ENCODE measurements at regions not wholly inside any gene's neighbourhood (a gene's known extent, or its start where the extent isn't known, plus 50 kb on each side); places are given as distances from the start of the nearest gene placed in this dataset.

DNA sequence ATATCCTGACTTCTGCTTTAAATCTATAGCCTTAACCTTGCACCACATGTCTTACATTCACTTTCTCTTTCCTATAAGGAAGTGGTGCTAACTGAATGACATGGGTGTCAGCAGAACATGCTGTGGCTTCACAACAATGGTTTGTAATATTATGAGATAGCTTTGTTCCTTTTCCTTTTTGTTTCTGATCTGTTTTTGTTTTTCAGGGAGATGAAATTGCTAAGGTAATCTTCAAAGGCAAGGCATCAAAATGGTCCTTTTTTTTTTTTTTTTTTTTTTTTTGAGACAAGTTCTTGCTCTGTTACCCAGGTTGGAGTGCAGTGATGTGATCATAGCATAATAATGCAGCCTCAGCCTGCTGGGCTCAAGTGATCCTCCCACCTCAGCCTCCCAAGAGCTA lies 53.6 kb upstream of the RANBP6 start:
- Histone ChIP-seq H3K18ac (ENCODE audit: extremely low read depth, low read length) (no peak overlapping the region), H2BK120ac (replicated peaks; ENCODE audit: low read depth, low read length) (no peak overlapping the region), H3K14ac (ENCODE audit: insufficient read length) (no peak overlapping the region), H3K79me1 (ENCODE audit: low read depth, low read length) (no peaks in the 10 kb centered on the region), H3K4me1 (replicated peaks in 1 of 4; ENCODE audit: control insufficient read depth in 3 of 4, insufficient read depth in 4 of 4, low read length in 3 of 4) (no peaks in the 10 kb centered on the region), H2BK12ac (ENCODE audit: low read depth, low read length) (no peak overlapping the region), H4K5ac (ENCODE audit: insufficient read length, low read depth, low read length) (no peak overlapping the region), H3K56ac (replicated peaks; ENCODE audit: insufficient read length, low read depth, low read length) (no peak overlapping the region), H3K9ac (replicated peaks in 1 of 4; ENCODE audit: extremely low read depth in 1 of 4, low read depth in 3 of 4, low read length in 3 of 4) (no peak overlapping the region), H2AK5ac (ENCODE audit: low read depth, low read length) (no peak overlapping the region), H2BK20ac (ENCODE audit: low read length) (no peak overlapping the region), H3K4me2 (ENCODE audit: insufficient read depth in 1 of 2, low read depth in 2 of 2, low read length in 2 of 2) (no peak overlapping the region), H2BK15ac (ENCODE audit: low read length) (no peak overlapping the region), H3K36me3 (ENCODE audit: control insufficient read depth in 2 of 4, insufficient read depth in 4 of 4, low read length in 3 of 4) (no peaks in the 10 kb centered on the region), H3K4ac (replicated peaks; ENCODE audit: insufficient read length, low read depth, low read length) (no peak overlapping the region), H4K20me1 (replicated peaks in 1 of 2; ENCODE audit: control insufficient read depth in 1 of 2, insufficient read depth in 2 of 2, low read length in 2 of 2) (no peaks in the 10 kb centered on the region), H3K23me2 (ENCODE audit: low read depth, low read length) (no peaks in the 10 kb centered on the region), H3K79me2 (ENCODE audit: control insufficient read depth in 1 of 2, insufficient read depth in 2 of 2, low read length in 2 of 2) (no peaks in the 10 kb centered on the region), H2AFZ (ENCODE audit: low read length) (no peak overlapping the region), H3K27me3 (replicated peaks in 1 of 4; ENCODE audit: control insufficient read depth in 3 of 4, extremely low read depth in 1 of 4, insufficient read depth in 3 of 4, low read length in 3 of 4) (no peaks in the 10 kb centered on the region), H3K4me3 (ENCODE audit: extremely low read depth in 1 of 4, insufficient read depth in 2 of 4, low read depth in 3 of 4, low read length in 4 of 4) (no peak overlapping the region), H4K91ac (replicated peaks; ENCODE audit: insufficient read length, low read length) (no peak overlapping the region), H3K23ac (ENCODE audit: insufficient read length) (no peak overlapping the region), H3K27ac (ENCODE audit: low read depth, low read length) (no peak overlapping the region), H3K9me3 (ENCODE audit: insufficient read depth in 2 of 2, low read depth in 1 of 2, low read length in 1 of 2) (peaks cover 1 to 8% of the 10 kb centered on the region in 2 experiments; a peak in 3 of 4 replicates), H4K8ac (ENCODE audit: extremely low read depth, insufficient read depth, low read length) (no peak overlapping the region), H2BK5ac (ENCODE audit: low read depth, low read length) (no peak overlapping the region)
- ChIA-PET CTCF (ENCODE audit: partially characterized antibody) (interaction anchor here (0.7 to 2.4 kb wide), 5 partner anchors 15 to 237 kb away, joined by 3 to 8 read pairs (median 5); no protein-coding TSS in a partner anchor), POLR2A (ENCODE audit: partially characterized antibody) (interaction anchor here (0.8 to 1.2 kb wide), 2 partner anchors 9 to 11 kb away, joined by 3 to 4 read pairs; no protein-coding TSS in a partner anchor)
- no peak for DNase-seq (ENCODE audit: low read depth in 1 of 2, low spot score in 2 of 2)
- FAIRE-seq: no peak
- TF ChIP-seq, protein P1, sequence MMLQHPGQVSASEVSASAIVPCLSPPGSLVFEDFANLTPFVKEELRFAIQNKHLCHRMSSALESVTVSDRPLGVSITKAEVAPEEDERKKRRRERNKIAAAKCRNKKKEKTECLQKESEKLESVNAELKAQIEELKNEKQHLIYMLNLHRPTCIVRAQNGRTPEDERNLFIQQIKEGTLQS (IDR thresholded peaks at IDR 0.05; ENCODE audit: insufficient read depth, low read depth, low read length): no peak
- no peak for TF ChIP-seq HDAC6 (IDR thresholded peaks at IDR 0.05; ENCODE audit: low read depth, low read length)
- TF ChIP-seq BACH1 (IDR thresholded peaks at IDR 0.05; ENCODE audit: low read length): no peak
- TF ChIP-seq SP1 (IDR thresholded peaks at IDR 0.05; ENCODE audit: low read depth, low read length): no peak
- TF ChIP-seq, protein P2, sequence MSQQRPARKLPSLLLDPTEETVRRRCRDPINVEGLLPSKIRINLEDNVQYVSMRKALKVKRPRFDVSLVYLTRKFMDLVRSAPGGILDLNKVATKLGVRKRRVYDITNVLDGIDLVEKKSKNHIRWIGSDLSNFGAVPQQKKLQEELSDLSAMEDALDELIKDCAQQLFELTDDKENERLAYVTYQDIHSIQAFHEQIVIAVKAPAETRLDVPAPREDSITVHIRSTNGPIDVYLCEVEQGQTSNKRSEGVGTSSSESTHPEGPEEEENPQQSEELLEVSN (IDR thresholded peaks at IDR 0.05): no peak

All from H1 (cell line).